Panc1 (cell line): ENCODE measurements at regions not wholly inside any gene's neighbourhood (a gene's known extent, or its start where the extent isn't known, plus 50 kb on each side); places are given as distances from the start of the nearest gene placed in this dataset.

Experiments used
- CTCF ChIP-seq: fragments of 450-650 bp; IDR thresholded peaks from 2 replicates; pipeline ENCODE4 v1.5.1; 2017; ENCODE audit warnings: mild to moderate bottlenecking
- REST ChIP-seq, 2 experiments: IDR thresholded peaks; 2 replicates each; pipeline ENCODE4 v1.6.1; 2011 to 2012; ENCODE audit warnings: low read depth in 2 of 2, control low read depth in 1 of 2, low read length in 1 of 2, mild to moderate bottlenecking in 1 of 2, moderate library complexity in 1 of 2; ENCODE audit not compliant: insufficient read depth in 1 of 2
- TCF7L2 ChIP-seq: IDR thresholded peaks from 2 replicates; pipeline ENCODE4 v1.6.1; 2011; ENCODE audit warnings: mild to moderate bottlenecking, low read depth, low read length, inconsistent platforms

GRCh38 chr1:78250201-78250600 is 204.4 kb downstream of the GIPC2 start:
- TF ChIP-seq CTCF (no peak), REST (IDR thresholded peaks at IDR 0.05; ENCODE audit: insufficient read depth in 1 of 2, low read depth in 2 of 2, low read length in 1 of 2) (no peak), TCF7L2 (no peak)
